Neuronal stem cell (in vitro differentiated cells): ENCODE measurements at regions not wholly inside any gene's neighbourhood (a gene's known extent, or its start where the extent isn't known, plus 50 kb on each side); places are given as distances from the start of the nearest gene placed in this dataset.

Experiments
- DNase-seq: peaks from one replicate; pipeline ENCODE4 v3.0.0-alpha.2; 2013; ENCODE audit warnings: low spot score
- H2AFZ ChIP-seq: one replicate; pipeline ENCODE4 v1.6.1; 2013; ENCODE audit warnings: mild to moderate bottlenecking, low read length, inconsistent platforms
- H2AK5ac ChIP-seq: 2 replicates; pipeline ENCODE4 v1.6.1; 2013; ENCODE audit warnings: low read depth, mild to moderate bottlenecking, inconsistent platforms, low read length, moderate library complexity, mixed read lengths
- H2BK120ac ChIP-seq: 2 replicates; pipeline ENCODE4 v1.6.1; 2013; ENCODE audit warnings: low read depth, mild to moderate bottlenecking, inconsistent platforms, low read length, moderate library complexity, mixed read lengths
- H2BK12ac ChIP-seq: one replicate; pipeline ENCODE4 v1.6.1; 2013; ENCODE audit warnings: low read length, inconsistent platforms
- H2BK15ac ChIP-seq: 2 replicates; pipeline ENCODE4 v1.6.1; 2013; ENCODE audit warnings: mild to moderate bottlenecking, low read length, inconsistent platforms, mixed read lengths
- H2BK5ac ChIP-seq: one replicate; pipeline ENCODE4 v1.6.1; 2013; ENCODE audit warnings: inconsistent platforms, mild to moderate bottlenecking, low read length, moderate library complexity
- H3K14ac ChIP-seq: one replicate; pipeline ENCODE4 v1.6.1; 2013; ENCODE audit warnings: low read length, inconsistent platforms
- H3K18ac ChIP-seq: 2 replicates; pipeline ENCODE4 v1.6.1; 2013; ENCODE audit warnings: low read length, inconsistent platforms
- H3K23ac ChIP-seq: 2 replicates; pipeline ENCODE4 v1.6.1; 2013; ENCODE audit warnings: low read depth, mild to moderate bottlenecking, mixed read lengths, low read length, inconsistent platforms; ENCODE audit not compliant: poor library complexity
- H3K27ac ChIP-seq: replicated peaks from 3 replicates; pipeline ENCODE4 v1.5.1; 2013; ENCODE audit warnings: low read length, inconsistent platforms
- H3K27me3 ChIP-seq, 3 experiments: 2 replicates each; pipeline ENCODE4 v1.6.1; 2013; ENCODE audit warnings: low read length in 3 of 3, mild to moderate bottlenecking in 2 of 3, inconsistent platforms in 1 of 3, low read depth in 1 of 3, mixed read lengths in 1 of 3, moderate library complexity in 1 of 3; ENCODE audit not compliant: control insufficient read depth in 3 of 3, insufficient read depth in 3 of 3
- H3K36me3 ChIP-seq, 2 donors: replicated peaks in 1 of 2; 2 replicates each; pipeline ENCODE4 v1.6.1; 2013; ENCODE audit warnings: low read length in 2 of 2; ENCODE audit not compliant: control insufficient read depth in 2 of 2, insufficient read depth in 2 of 2
- H3K4ac ChIP-seq: 2 replicates; pipeline ENCODE4 v1.6.1; 2013; ENCODE audit warnings: inconsistent platforms, mild to moderate bottlenecking, low read length, moderate library complexity
- H3K4me1 ChIP-seq, 2 donors: 1 replicate in 1 of 2; 2 replicates in 1 of 2; pipeline ENCODE4 v1.6.1; 2013; ENCODE audit warnings: low read length in 2 of 2, low read depth in 1 of 2; ENCODE audit not compliant: control insufficient read depth in 2 of 2, insufficient read depth in 1 of 2
- H3K4me2 ChIP-seq: one replicate; pipeline ENCODE4 v1.6.1; 2013; ENCODE audit warnings: mild to moderate bottlenecking, low read length, inconsistent platforms; ENCODE audit not compliant: insufficient read depth, poor library complexity, severe bottlenecking
- H3K4me3 ChIP-seq, 2 donors: 2 replicates each; pipeline ENCODE4 v1.5.1; 2013; ENCODE audit warnings: low read length in 2 of 2, mild to moderate bottlenecking in 2 of 2, inconsistent platforms in 1 of 2, moderate library complexity in 1 of 2
- H3K79me1 ChIP-seq: one replicate; pipeline ENCODE4 v1.6.1; 2013; ENCODE audit warnings: low read depth, mild to moderate bottlenecking, inconsistent platforms, low read length, moderate library complexity
- H3K9ac ChIP-seq: one replicate; pipeline ENCODE4 v1.6.1; 2013; ENCODE audit warnings: mild to moderate bottlenecking, low read depth, low read length, inconsistent platforms; ENCODE audit not compliant: poor library complexity
- H3K9me3 ChIP-seq, 2 donors: replicated peaks in 1 of 2; 2 replicates each; pipeline versions ENCODE3 to v1.6.1; 2013; ENCODE audit warnings: low read length in 2 of 2, mild to moderate bottlenecking in 2 of 2, inconsistent platforms in 1 of 2, low read depth in 1 of 2, mixed read lengths in 1 of 2, moderate library complexity in 1 of 2; ENCODE audit not compliant: control insufficient read depth in 2 of 2, insufficient read depth in 1 of 2
- H4K8ac ChIP-seq: one replicate; pipeline ENCODE4 v1.6.1; 2013; ENCODE audit warnings: low read depth, mild to moderate bottlenecking, inconsistent platforms, low read length, moderate library complexity
- H4K91ac ChIP-seq: one replicate; pipeline ENCODE4 v1.6.1; 2013; ENCODE audit warnings: low read length, low read depth, mild to moderate bottlenecking, inconsistent platforms; ENCODE audit not compliant: poor library complexity
- WGBS, 2 donors: extraction: QIAGEN DNeasy Blood & Tissue Kit; methylation state at CpG; one replicate each; pipeline ENCODE4 v1.1.7; 2013; ENCODE audit warnings: missing lambda C conversion rate in 2 of 2, mixed read lengths in 1 of 2; ENCODE audit not compliant: insufficient read length in 2 of 2, insufficient replicate concordance in 1 of 2; ENCODE audit errors: extremely low coverage in 2 of 2; 5-methylcytosine and 5-hydroxymethylcytosine counted together

DNA sequence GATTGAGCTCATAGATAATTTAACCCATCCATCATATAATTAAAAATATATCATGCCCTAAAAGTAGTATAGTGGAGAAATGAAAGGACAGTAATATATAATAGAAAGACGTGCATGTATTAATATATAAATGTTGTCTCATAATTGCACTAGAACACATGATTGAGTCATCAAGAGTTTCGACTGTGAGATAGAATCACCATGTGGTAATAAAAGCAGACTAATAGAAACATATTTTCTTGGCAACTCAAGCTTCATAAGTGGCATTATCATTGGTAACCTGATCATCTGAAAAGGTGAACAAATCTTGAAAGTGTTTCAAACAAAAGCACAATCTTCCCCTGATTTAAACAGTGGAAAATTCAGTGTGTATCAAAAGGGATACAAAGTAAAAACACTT lies 188.8 kb downstream of the CYRIA start:
- Histone ChIP-seq H3K23ac (no peak overlapping the region), H3K4ac (no peak overlapping the region), H3K4me3 (no peak overlapping the region), H3K4me2 (no peak overlapping the region), H3K79me1 (no peaks in the 10 kb centered on the region), H2AK5ac (no peak overlapping the region), H3K9me3 (no peaks in the 10 kb centered on the region), H3K36me3 (no peaks in the 10 kb centered on the region), H2AFZ (no peak overlapping the region), H4K8ac (no peak overlapping the region), H3K27ac (no peak overlapping the region), H2BK12ac (no peak overlapping the region), H2BK15ac (no peak overlapping the region), H3K9ac (no peak overlapping the region), H3K18ac (no peak overlapping the region), H3K4me1 (peaks cover 0 to 3% of the 10 kb centered on the region in 2 donors), H4K91ac (no peak overlapping the region), H2BK120ac (no peak overlapping the region), H3K14ac (no peak overlapping the region), H3K27me3 (no peaks in the 10 kb centered on the region), H2BK5ac (no peak overlapping the region)
- no CpG with 5 or more reads among the region's 2 CpGs for WGBS, 2 donors
- no peak for DNase-seq

DNA sequence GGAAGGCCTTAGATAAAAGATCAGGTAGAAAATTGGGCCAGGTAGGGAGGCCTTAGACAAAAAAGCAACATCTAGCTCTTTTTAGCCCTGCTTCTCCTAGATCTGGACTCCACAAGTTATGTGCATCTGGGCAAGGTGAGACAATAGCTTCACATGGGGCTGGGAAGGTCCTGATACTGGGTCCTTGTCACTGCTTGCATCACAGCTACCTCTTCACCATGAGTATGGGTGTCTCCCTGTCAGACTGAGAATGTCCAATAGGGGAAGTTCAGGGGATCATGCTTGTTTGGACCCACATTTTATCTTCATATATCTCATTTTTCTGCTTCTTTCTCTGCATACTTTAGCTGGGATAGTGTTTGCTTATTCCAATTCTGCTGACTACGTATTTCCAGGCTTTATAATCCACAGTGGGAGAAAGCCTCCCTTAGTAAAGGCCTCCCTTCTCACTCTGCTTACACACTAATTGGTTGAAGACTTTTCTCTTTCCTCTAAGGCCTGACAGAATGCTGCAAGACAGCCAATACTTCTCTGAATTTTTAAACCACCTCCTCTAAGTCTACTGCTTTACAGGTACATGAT lies 189.6 kb downstream of the CYRIA start:
- H3K27me3 ChIP-seq = no peaks in the 10 kb centered on the region
- no peak overlapping the region for H3K14ac ChIP-seq
- H2AFZ ChIP-seq = no peak overlapping the region
- WGBS, 2 donors = no CpG with 5 or more reads among the region's 1 CpG
- H3K9ac ChIP-seq = no peak overlapping the region
- H3K79me1 ChIP-seq = no peaks in the 10 kb centered on the region
- no peak overlapping the region for H3K4ac ChIP-seq
- no peak overlapping the region for H4K8ac ChIP-seq
- H3K23ac ChIP-seq = no peak overlapping the region
- no peak overlapping the region for H3K18ac ChIP-seq
- H3K27ac ChIP-seq = no peak overlapping the region
- no peaks in the 10 kb centered on the region for H3K9me3 ChIP-seq
- H2BK12ac ChIP-seq = no peak overlapping the region
- H2BK5ac ChIP-seq = no peak overlapping the region
- H2BK120ac ChIP-seq = no peak overlapping the region
- H3K4me3 ChIP-seq = no peak overlapping the region
- H4K91ac ChIP-seq = no peak overlapping the region
- no peak for DNase-seq
- H3K36me3 ChIP-seq = no peaks in the 10 kb centered on the region
- no peak overlapping the region for H2AK5ac ChIP-seq
- peaks cover 0 to 3% of the 10 kb centered on the region in 2 donors for H3K4me1 ChIP-seq
- H2BK15ac ChIP-seq = no peak overlapping the region
- H3K4me2 ChIP-seq = no peak overlapping the region

GRCh38 chr2:16475586-16475985 lies 190.0 kb downstream of the CYRIA start:
- Histone ChIP-seq H4K91ac (no peak overlapping the region), H4K8ac (no peak overlapping the region), H2BK120ac (no peak overlapping the region), H3K23ac (no peak overlapping the region), H2BK12ac (no peak overlapping the region), H3K14ac (no peak overlapping the region), H2BK5ac (no peak overlapping the region), H3K27me3 (no peaks in the 10 kb centered on the region), H3K4me1 (peaks cover 0 to 3% of the 10 kb centered on the region in 2 donors), H3K4me2 (no peak overlapping the region), H3K36me3 (no peaks in the 10 kb centered on the region), H3K79me1 (no peaks in the 10 kb centered on the region), H2AFZ (no peak overlapping the region), H3K27ac (no peak overlapping the region), H3K18ac (no peak overlapping the region), H3K4me3 (no peak overlapping the region), H3K9ac (no peak overlapping the region), H2BK15ac (no peak overlapping the region), H2AK5ac (no peak overlapping the region), H3K4ac (no peak overlapping the region), H3K9me3 (no peaks in the 10 kb centered on the region)
- no CpG with 5 or more reads among the region's 4 CpGs for WGBS, 2 donors
- no peak for DNase-seq

- no peak overlapping the region for H3K4ac ChIP-seq
- H3K18ac ChIP-seq = no peak overlapping the region
- no peaks in the 10 kb centered on the region for H3K9me3 ChIP-seq
- no peak overlapping the region for H2AK5ac ChIP-seq
- no peak overlapping the region for H3K14ac ChIP-seq
- no peak overlapping the region for H3K4me3 ChIP-seq
- H3K27me3 ChIP-seq = no peaks in the 10 kb centered on the region
- no peak overlapping the region for H2BK5ac ChIP-seq
- H2BK120ac ChIP-seq = no peak overlapping the region
- H3K9ac ChIP-seq = no peak overlapping the region
- no peak overlapping the region for H2BK15ac ChIP-seq
- no peak overlapping the region for H3K27ac ChIP-seq
- no peaks in the 10 kb centered on the region for H3K79me1 ChIP-seq
- H3K4me1 ChIP-seq = peaks cover 0 to 3% of the 10 kb centered on the region in 2 donors
- no peak overlapping the region for H4K91ac ChIP-seq
- H4K8ac ChIP-seq = no peak overlapping the region
- no peak for DNase-seq
- H2BK12ac ChIP-seq = no peak overlapping the region
- H2AFZ ChIP-seq = no peak overlapping the region
- H3K23ac ChIP-seq = no peak overlapping the region
- no peaks in the 10 kb centered on the region for H3K36me3 ChIP-seq
- no peak overlapping the region for H3K4me2 ChIP-seq
- no CpG with 5 or more reads among the region's 1 CpG for WGBS, 2 donors
These were observed 192.1 kb downstream of the CYRIA start for GRCh38 chr2:16473575-16473974.
